IMR-90 (cell line): ENCODE measurements at regions not wholly inside any gene's neighbourhood (a gene's known extent, or its start where the extent isn't known, plus 50 kb on each side); places are given as distances from the start of the nearest gene placed in this dataset.

ENCODE experiments used
- CTCF ChIP-seq: conservative IDR thresholded peaks from 2 replicates; pipeline ENCODE4 v1.5.1; 2012; ENCODE audit warnings: mild to moderate bottlenecking, low read depth, low read length, improper control_type of control experiment
- MXI1 ChIP-seq: IDR thresholded peaks from 2 replicates; pipeline ENCODE4 v1.6.1; 2012; ENCODE audit warnings: low read depth, mild to moderate bottlenecking, low read length, moderate library complexity, borderline replicate concordance

- TF ChIP-seq MXI1 (no peak), CTCF (no peak)
These were observed 166.6 kb upstream of the GAS1 start for GRCh38 chr9:87113874-87114273.
